Neuronal stem cell (in vitro differentiated cells): ENCODE measurements at regions not wholly inside any gene's neighbourhood (a gene's known extent, or its start where the extent isn't known, plus 50 kb on each side); places are given as distances from the start of the nearest gene placed in this dataset.
A peak's percentile ranks its signal among the peaks of the same experiment; 100 is the strongest.
"Not testable (repeated sequence)": the region's sequence is repeated elsewhere in the genome, so short reads cannot be mapped to it uniquely, and the experiment has no call there.

Experiments used
- DNase-seq: peaks from one replicate; pipeline ENCODE4 v3.0.0-alpha.2; 2013; ENCODE audit warnings: low spot score
- H2AFZ ChIP-seq: one replicate; pipeline ENCODE4 v1.6.1; 2013; ENCODE audit warnings: mild to moderate bottlenecking, low read length, inconsistent platforms
- H2AK5ac ChIP-seq: 2 replicates; pipeline ENCODE4 v1.6.1; 2013; ENCODE audit warnings: low read depth, mild to moderate bottlenecking, inconsistent platforms, low read length, moderate library complexity, mixed read lengths
- H2BK120ac ChIP-seq: 2 replicates; pipeline ENCODE4 v1.6.1; 2013; ENCODE audit warnings: low read depth, mild to moderate bottlenecking, inconsistent platforms, low read length, moderate library complexity, mixed read lengths
- H2BK12ac ChIP-seq: one replicate; pipeline ENCODE4 v1.6.1; 2013; ENCODE audit warnings: low read length, inconsistent platforms
- H2BK15ac ChIP-seq: 2 replicates; pipeline ENCODE4 v1.6.1; 2013; ENCODE audit warnings: mild to moderate bottlenecking, low read length, inconsistent platforms, mixed read lengths
- H2BK5ac ChIP-seq: one replicate; pipeline ENCODE4 v1.6.1; 2013; ENCODE audit warnings: inconsistent platforms, mild to moderate bottlenecking, low read length, moderate library complexity
- H3K14ac ChIP-seq: one replicate; pipeline ENCODE4 v1.6.1; 2013; ENCODE audit warnings: low read length, inconsistent platforms
- H3K18ac ChIP-seq: 2 replicates; pipeline ENCODE4 v1.6.1; 2013; ENCODE audit warnings: low read length, inconsistent platforms
- H3K23ac ChIP-seq: 2 replicates; pipeline ENCODE4 v1.6.1; 2013; ENCODE audit warnings: low read depth, mild to moderate bottlenecking, mixed read lengths, low read length, inconsistent platforms; ENCODE audit not compliant: poor library complexity
- H3K27ac ChIP-seq: replicated peaks from 3 replicates; pipeline ENCODE4 v1.5.1; 2013; ENCODE audit warnings: low read length, inconsistent platforms
- H3K27me3 ChIP-seq, 3 experiments: 2 replicates each; pipeline ENCODE4 v1.6.1; 2013; ENCODE audit warnings: low read length in 3 of 3, mild to moderate bottlenecking in 2 of 3, inconsistent platforms in 1 of 3, low read depth in 1 of 3, mixed read lengths in 1 of 3, moderate library complexity in 1 of 3; ENCODE audit not compliant: control insufficient read depth in 3 of 3, insufficient read depth in 3 of 3
- H3K36me3 ChIP-seq, 2 donors: replicated peaks in 1 of 2; 2 replicates each; pipeline ENCODE4 v1.6.1; 2013; ENCODE audit warnings: low read length in 2 of 2; ENCODE audit not compliant: control insufficient read depth in 2 of 2, insufficient read depth in 2 of 2
- H3K4ac ChIP-seq: 2 replicates; pipeline ENCODE4 v1.6.1; 2013; ENCODE audit warnings: inconsistent platforms, mild to moderate bottlenecking, low read length, moderate library complexity
- H3K4me1 ChIP-seq, 2 donors: 1 replicate in 1 of 2; 2 replicates in 1 of 2; pipeline ENCODE4 v1.6.1; 2013; ENCODE audit warnings: low read length in 2 of 2, low read depth in 1 of 2; ENCODE audit not compliant: control insufficient read depth in 2 of 2, insufficient read depth in 1 of 2
- H3K4me2 ChIP-seq: one replicate; pipeline ENCODE4 v1.6.1; 2013; ENCODE audit warnings: mild to moderate bottlenecking, low read length, inconsistent platforms; ENCODE audit not compliant: insufficient read depth, poor library complexity, severe bottlenecking
- H3K4me3 ChIP-seq, 2 donors: 2 replicates each; pipeline ENCODE4 v1.5.1; 2013; ENCODE audit warnings: low read length in 2 of 2, mild to moderate bottlenecking in 2 of 2, inconsistent platforms in 1 of 2, moderate library complexity in 1 of 2
- H3K79me1 ChIP-seq: one replicate; pipeline ENCODE4 v1.6.1; 2013; ENCODE audit warnings: low read depth, mild to moderate bottlenecking, inconsistent platforms, low read length, moderate library complexity
- H3K9ac ChIP-seq: one replicate; pipeline ENCODE4 v1.6.1; 2013; ENCODE audit warnings: mild to moderate bottlenecking, low read depth, low read length, inconsistent platforms; ENCODE audit not compliant: poor library complexity
- H3K9me3 ChIP-seq, 2 donors: replicated peaks in 1 of 2; 2 replicates each; pipeline versions ENCODE3 to v1.6.1; 2013; ENCODE audit warnings: low read length in 2 of 2, mild to moderate bottlenecking in 2 of 2, inconsistent platforms in 1 of 2, low read depth in 1 of 2, mixed read lengths in 1 of 2, moderate library complexity in 1 of 2; ENCODE audit not compliant: control insufficient read depth in 2 of 2, insufficient read depth in 1 of 2
- H4K8ac ChIP-seq: one replicate; pipeline ENCODE4 v1.6.1; 2013; ENCODE audit warnings: low read depth, mild to moderate bottlenecking, inconsistent platforms, low read length, moderate library complexity
- H4K91ac ChIP-seq: one replicate; pipeline ENCODE4 v1.6.1; 2013; ENCODE audit warnings: low read length, low read depth, mild to moderate bottlenecking, inconsistent platforms; ENCODE audit not compliant: poor library complexity
- WGBS, 2 donors: extraction: QIAGEN DNeasy Blood & Tissue Kit; methylation state at CpG; one replicate each; pipeline ENCODE4 v1.1.7; 2013; ENCODE audit warnings: missing lambda C conversion rate in 2 of 2, mixed read lengths in 1 of 2; ENCODE audit not compliant: insufficient read length in 2 of 2, insufficient replicate concordance in 1 of 2; ENCODE audit errors: extremely low coverage in 2 of 2; 5-methylcytosine and 5-hydroxymethylcytosine counted together

DNA sequence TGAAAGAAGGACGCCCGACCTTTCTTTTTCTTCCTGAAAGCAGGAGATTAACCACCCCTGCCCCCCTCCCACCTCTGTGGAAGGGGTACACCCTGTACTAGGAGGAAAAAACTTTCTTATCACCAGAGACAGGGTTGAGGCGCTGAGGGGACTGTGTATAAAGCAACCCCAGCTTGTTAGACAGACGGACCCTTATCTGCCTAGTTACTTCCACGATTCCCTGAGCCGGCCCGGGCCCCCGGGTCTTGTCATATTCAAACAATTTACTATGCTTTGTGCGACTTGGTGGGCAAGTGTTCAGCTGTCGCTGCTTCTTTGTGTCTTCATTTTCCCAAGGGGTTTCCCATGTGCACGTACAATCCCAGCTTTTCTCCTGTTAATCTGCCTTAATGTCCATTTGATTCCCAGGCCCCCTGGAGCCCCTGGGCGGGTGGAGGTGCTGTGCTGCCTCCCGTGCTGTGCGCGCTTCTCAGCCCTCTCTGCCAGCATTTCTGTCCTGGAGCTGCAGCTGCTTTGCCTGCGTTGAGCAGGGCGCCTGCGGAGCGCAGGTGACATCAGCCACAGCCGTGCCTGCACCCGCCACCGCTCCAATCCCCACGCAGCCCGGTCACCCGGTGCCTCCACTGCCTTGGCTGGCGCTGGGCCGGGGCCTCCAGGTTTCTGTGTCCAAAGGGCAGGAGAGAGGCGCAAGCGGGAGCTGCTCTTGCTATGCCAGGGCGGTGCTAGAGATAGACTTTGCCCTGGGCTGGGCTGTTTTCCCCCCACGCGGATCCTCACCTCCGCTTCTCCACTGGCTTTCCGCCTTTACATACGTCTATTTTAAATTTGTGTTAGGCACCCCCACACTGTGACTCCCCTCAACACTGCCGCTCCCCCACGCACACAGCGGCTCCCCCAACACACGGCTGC, 96.2 kb downstream of the TTLL2 start:
- Histone ChIP-seq H3K9me3 (no peaks in the 10 kb centered on the region), H3K4me1 (peaks cover 0 to 12% of the 10 kb centered on the region in 2 donors), H2AK5ac (peak overlapping the region; percentile 90), H4K8ac (peak overlapping the region; percentile 48), H3K9ac (no peak overlapping the region), H3K23ac (peak overlapping the region; percentile 60), H2BK5ac (peak overlapping the region; percentile 88), H2BK15ac (peak overlapping the region; percentile 78), H3K14ac (peak overlapping the region; percentile 61), H3K36me3 (no peaks in the 10 kb centered on the region), H4K91ac (peak overlapping the region; percentile 40), H3K18ac (peak overlapping the region; percentile 94), H2BK12ac (peak overlapping the region; percentile 59), H3K27me3 (no peaks in the 10 kb centered on the region), H2AFZ (no peak overlapping the region), H3K4me3 (no peak overlapping the region), H3K79me1 (peaks cover 3% of the 10 kb centered on the region), H3K4me2 (no peak overlapping the region), H3K4ac (peak overlapping the region; percentile 38), H2BK120ac (peak overlapping the region; percentile 77), H3K27ac (no peak overlapping the region)
- DNase-seq = no peak
- WGBS, 2 donors = no CpG with 5 or more reads among the region's 39 CpGs

GRCh38 chr6:167421944-167422343, 97.1 kb downstream of the TTLL2 start:
- H3K79me1 ChIP-seq, H3K4me3 ChIP-seq, H3K27me3 ChIP-seq, H4K91ac ChIP-seq, H2BK12ac ChIP-seq, DNase-seq, H2AFZ ChIP-seq, H3K4ac ChIP-seq, H3K18ac ChIP-seq, H2BK15ac ChIP-seq, H2BK5ac ChIP-seq, H3K23ac ChIP-seq, H3K9me3 ChIP-seq, H3K9ac ChIP-seq, H3K27ac ChIP-seq, H2BK120ac ChIP-seq, H4K8ac ChIP-seq, H3K4me2 ChIP-seq, H2AK5ac ChIP-seq, H3K36me3 ChIP-seq, H3K14ac ChIP-seq: not testable (repeated sequence)
- H3K4me1 ChIP-seq = peaks cover 0 to 11% of the 10 kb centered on the region in 2 donors
- WGBS, 2 donors = no CpG with 5 or more reads among the region's 36 CpGs

DNA sequence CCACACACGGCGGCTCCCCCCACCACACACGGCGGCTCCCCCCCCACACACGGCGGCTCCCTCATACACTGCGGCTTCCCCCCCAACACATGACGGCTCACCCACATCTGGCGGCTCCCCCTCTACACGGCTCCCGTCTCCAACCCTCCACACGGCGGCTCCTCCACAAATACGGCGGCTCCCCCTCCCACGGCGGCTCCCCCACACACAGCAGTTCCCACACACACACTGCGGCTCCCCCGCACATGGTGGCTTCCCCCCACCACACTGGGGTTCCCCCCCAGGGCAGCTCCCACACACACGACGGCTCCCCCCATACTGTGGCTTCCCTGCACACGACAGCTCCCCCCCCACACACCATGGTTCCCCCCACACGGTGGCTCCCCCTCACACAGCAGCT, 98.0 kb downstream of the TTLL2 start:
- H3K4ac ChIP-seq = peak overlapping the region; percentile 56
- H2AK5ac ChIP-seq = peak overlapping the region; percentile 98
- H3K27ac ChIP-seq = peak overlapping the region; percentile 61
- no peak overlapping the region for H2BK120ac ChIP-seq
- no peak overlapping the region for H3K23ac ChIP-seq
- no peak overlapping the region for H2AFZ ChIP-seq
- no peak for DNase-seq
- H3K14ac ChIP-seq = no peak overlapping the region
- peak overlapping the region; percentile 30 for H4K8ac ChIP-seq
- H3K9ac ChIP-seq = no peak overlapping the region
- H3K4me1 ChIP-seq = peaks cover 0 to 11% of the 10 kb centered on the region in 2 donors
- peak overlapping the region; percentile 65 for H4K91ac ChIP-seq
- peak overlapping the region; percentile 66 for H2BK12ac ChIP-seq
- no peaks in the 10 kb centered on the region for H3K36me3 ChIP-seq
- WGBS, 2 donors = no CpG with 5 or more reads among the region's 23 CpGs
- no peak overlapping the region for H3K4me3 ChIP-seq
- no peak overlapping the region for H3K4me2 ChIP-seq
- H3K79me1 ChIP-seq = peaks cover 3% of the 10 kb centered on the region
- no peaks in the 10 kb centered on the region for H3K27me3 ChIP-seq
- peak overlapping the region; percentile 90 for H3K18ac ChIP-seq
- H2BK15ac ChIP-seq = peak overlapping the region; percentile 76
- no peaks in the 10 kb centered on the region for H3K9me3 ChIP-seq
- peak overlapping the region; percentile 78 for H2BK5ac ChIP-seq

GRCh38 chr6:167424060-167424673, 99.3 kb downstream of the TTLL2 start:
- peaks cover 0 to 11% of the 10 kb centered on the region in 2 donors for H3K4me1 ChIP-seq
- no CpG with 5 or more reads among the region's 22 CpGs for WGBS, 2 donors
- H4K8ac ChIP-seq = no peak overlapping the region
- no peak overlapping the region for H3K4me3 ChIP-seq
- no peak overlapping the region for H2BK15ac ChIP-seq
- peaks cover 3% of the 10 kb centered on the region for H3K79me1 ChIP-seq
- H3K27ac ChIP-seq = peak overlapping the region; percentile 25
- H3K4ac ChIP-seq = peak overlapping the region; percentile 60
- H2AK5ac ChIP-seq = peak overlapping the region; percentile 95
- H3K18ac ChIP-seq = peak overlapping the region; percentile 94
- no peak for DNase-seq
- H2AFZ ChIP-seq = no peak overlapping the region
- no peak overlapping the region for H3K14ac ChIP-seq
- no peaks in the 10 kb centered on the region for H3K27me3 ChIP-seq
- peaks cover 0 to 2% of the 10 kb centered on the region in 2 donors for H3K9me3 ChIP-seq
- H2BK5ac ChIP-seq = no peak overlapping the region
- no peak overlapping the region for H2BK120ac ChIP-seq
- H3K4me2 ChIP-seq = no peak overlapping the region
- peak overlapping the region; percentile 28 for H2BK12ac ChIP-seq
- H3K36me3 ChIP-seq = peaks cover 0 to 6% of the 10 kb centered on the region in 2 donors
- H4K91ac ChIP-seq = no peak overlapping the region
- no peak overlapping the region for H3K9ac ChIP-seq
- no peak overlapping the region for H3K23ac ChIP-seq
